ENCODE measurements at regions not wholly inside any gene's neighbourhood (a gene's known extent, or its start where the extent isn't known, plus 50 kb on each side); places are given as distances from the start of the nearest gene placed in this dataset.

GRCh38 chr12:97177481-97177880 is 270.4 kb downstream of the NEDD1 start:
- no peak for DNase-seq
- WGBS, 2 donors = 82 to 87% methylated on average over 4 of the region's 4 CpGs
- Histone ChIP-seq H3K9me3 (no peaks in the 10 kb centered on the region), H3K36me3 (ENCODE audit: low read depth, missing control alignments) (no peaks in the 10 kb centered on the region), H3K4me3 (no peak overlapping the region), H3K27ac (no peak overlapping the region), H3K27me3 (no peaks in the 10 kb centered on the region), H3K4me1 (no peaks in the 10 kb centered on the region)
- intact Hi-C loops (cut with DNase I; ENCODE audit: low total_unique reads) = no loop called here
- no peak for TF ChIP-seq CTCF (IDR thresholded peaks at IDR 0.05)
- no peak for TF ChIP-seq POLR2A (IDR thresholded peaks at IDR 0.05)

DNA sequence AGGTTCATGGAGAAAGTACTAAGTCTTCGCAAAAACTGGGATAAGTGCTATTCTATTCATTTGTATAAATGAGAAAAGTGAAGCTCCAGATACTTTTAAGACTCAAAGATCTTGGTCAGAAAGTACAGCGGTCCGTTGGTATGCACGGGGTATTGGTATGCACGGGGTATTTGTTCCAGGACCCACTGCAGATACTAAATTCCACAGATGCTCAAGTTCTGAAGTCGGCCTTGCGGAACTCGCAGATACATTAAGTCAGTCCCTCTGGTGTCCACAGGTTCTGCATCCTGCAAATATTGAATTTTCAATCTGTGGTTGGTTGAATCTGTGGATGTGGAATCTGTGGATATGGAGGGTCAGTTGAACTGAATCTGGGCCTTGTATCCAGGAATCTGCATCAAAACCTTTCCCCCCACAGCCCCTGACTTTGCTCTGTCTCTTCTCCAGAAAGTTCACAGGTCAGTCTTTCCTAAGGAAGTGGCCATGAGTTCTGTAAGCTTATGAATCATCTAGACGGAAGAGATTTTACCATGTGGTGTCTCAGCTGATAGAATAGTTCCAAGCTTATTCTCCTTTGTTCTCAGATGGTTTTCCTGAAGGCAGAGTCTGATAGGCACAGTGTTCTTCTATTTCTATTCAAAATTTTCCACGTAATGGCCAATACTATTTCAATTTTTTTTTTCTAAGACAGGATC is 274.7 kb downstream of the NEDD1 start:
- no peaks in the 10 kb centered on the region for H3K4me1 ChIP-seq
- WGBS, 2 donors = 84 to 92% methylated on average over 10 of the region's 10 CpGs
- no peak overlapping the region for H3K27ac ChIP-seq
- intact Hi-C loops (cut with DNase I; ENCODE audit: low total_unique reads) = no loop called here
- DNase-seq = no peak
- TF ChIP-seq POLR2A (IDR thresholded peaks at IDR 0.05) = no peak
- no peak for TF ChIP-seq CTCF (IDR thresholded peaks at IDR 0.05)
- no peaks in the 10 kb centered on the region for H3K9me3 ChIP-seq
- H3K36me3 ChIP-seq (ENCODE audit: low read depth, missing control alignments) = no peaks in the 10 kb centered on the region
- no peak overlapping the region for H3K4me3 ChIP-seq
- H3K27me3 ChIP-seq = no peaks in the 10 kb centered on the region

- H3K27ac ChIP-seq = no peak overlapping the region
- intact Hi-C loops (cut with DNase I; ENCODE audit: low total_unique reads) = no loop called here
- no peaks in the 10 kb centered on the region for H3K4me1 ChIP-seq
- WGBS, 2 donors = 35 to 59% methylated on average over 4 of the region's 4 CpGs
- no peaks in the 10 kb centered on the region for H3K27me3 ChIP-seq
- H3K4me3 ChIP-seq = no peak overlapping the region
- DNase-seq = no peak
- no peaks in the 10 kb centered on the region for H3K36me3 ChIP-seq (ENCODE audit: low read depth, missing control alignments)
- TF ChIP-seq POLR2A (IDR thresholded peaks at IDR 0.05) (no peak), CTCF (IDR thresholded peaks at IDR 0.05) (no peak)
- H3K9me3 ChIP-seq = no peaks in the 10 kb centered on the region
Observed at GRCh38 chr12:97182769-97183168, 275.7 kb downstream of the NEDD1 start.

DNA sequence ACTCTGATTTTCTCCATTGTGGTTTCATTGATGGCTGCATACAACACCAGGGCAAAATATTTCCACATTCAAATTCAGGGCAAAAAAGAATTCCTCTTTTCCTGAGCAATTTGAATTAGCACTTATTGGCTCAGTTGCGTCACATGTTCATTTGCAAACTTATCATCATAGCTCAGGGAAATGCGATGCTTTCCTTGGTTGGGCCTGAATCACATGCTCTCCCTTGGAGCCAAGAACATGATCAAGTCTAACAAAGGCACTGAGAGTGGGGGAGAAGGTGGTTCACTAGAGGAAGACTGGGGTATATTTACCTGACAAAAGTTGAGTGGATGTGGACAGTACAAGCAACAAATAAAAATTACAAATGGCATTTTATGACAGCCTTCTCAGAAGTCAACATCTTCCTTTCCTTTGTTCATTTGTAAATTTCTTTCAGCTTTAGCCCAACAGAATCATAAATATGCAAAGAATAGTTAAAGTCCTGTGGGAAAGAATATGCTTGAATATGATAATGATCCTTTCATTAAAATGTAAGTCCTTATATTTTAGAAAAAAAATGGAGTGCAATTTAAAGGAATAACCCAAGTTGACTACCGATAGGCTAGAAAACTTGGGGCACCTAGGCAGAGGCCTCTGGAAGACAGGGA is 277.2 kb downstream of the NEDD1 start:
- Histone ChIP-seq H3K4me3 (no peak overlapping the region), H3K4me1 (no peaks in the 10 kb centered on the region), H3K27me3 (no peaks in the 10 kb centered on the region), H3K36me3 (ENCODE audit: low read depth, missing control alignments) (no peaks in the 10 kb centered on the region), H3K27ac (no peak overlapping the region), H3K9me3 (no peaks in the 10 kb centered on the region)
- no peak for TF ChIP-seq CTCF (IDR thresholded peaks at IDR 0.05)
- no peak for TF ChIP-seq POLR2A (IDR thresholded peaks at IDR 0.05)
- intact Hi-C loops (cut with DNase I; ENCODE audit: low total_unique reads) = no loop called here
- DNase-seq = no peak
- WGBS, 2 donors = 92 to 95% methylated on average over 3 of the region's 3 CpGs

DNA sequence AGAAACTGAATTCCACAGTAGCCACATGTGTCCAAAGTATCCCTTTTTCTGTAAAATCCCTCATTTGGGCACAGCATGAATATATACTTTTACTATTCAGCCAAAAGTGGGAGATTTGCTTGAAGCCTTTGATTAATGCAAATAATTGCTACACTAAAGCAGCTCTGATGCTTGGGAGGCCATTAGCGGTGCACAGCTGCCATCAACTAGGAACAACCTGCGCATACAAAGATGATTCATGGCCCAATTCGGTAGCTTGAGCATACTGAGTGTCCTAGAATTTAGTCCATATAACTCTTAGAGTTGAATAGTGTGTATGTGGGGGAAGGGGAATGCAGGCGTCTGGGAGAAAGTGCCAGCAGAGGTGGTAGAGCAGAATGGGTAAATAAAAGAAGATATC is 277.0 kb upstream of the RMST start:
- H3K27me3 ChIP-seq = no peaks in the 10 kb centered on the region
- DNase-seq = no peak
- no peak overlapping the region for H3K4me3 ChIP-seq
- 73 to 83% methylated on average over 4 of the region's 4 CpGs for WGBS, 2 donors
- no peaks in the 10 kb centered on the region for H3K9me3 ChIP-seq
- H3K36me3 ChIP-seq (ENCODE audit: low read depth, missing control alignments) = no peaks in the 10 kb centered on the region
- intact Hi-C loops (cut with DNase I; ENCODE audit: low total_unique reads) = no loop called here
- H3K4me1 ChIP-seq = no peaks in the 10 kb centered on the region
- TF ChIP-seq CTCF (IDR thresholded peaks at IDR 0.05) (no peak), POLR2A (IDR thresholded peaks at IDR 0.05) (no peak)
- no peak overlapping the region for H3K27ac ChIP-seq
